Brain pericyte (primary cell): ENCODE measurements at regions not wholly inside any gene's neighbourhood (a gene's known extent, or its start where the extent isn't known, plus 50 kb on each side); places are given as distances from the start of the nearest gene placed in this dataset.
A peak's percentile ranks its signal among the peaks of the same experiment; 100 is the strongest.
"Not testable (repeated sequence)": the region's sequence is repeated elsewhere in the genome, so short reads cannot be mapped to it uniquely, and the experiment has no call there.

Source experiments
- DNase-seq: peaks from one replicate; pipeline ENCODE4 v3.0.0-alpha.2; 2012; ENCODE audit warnings: low read depth, low spot score

DNA sequence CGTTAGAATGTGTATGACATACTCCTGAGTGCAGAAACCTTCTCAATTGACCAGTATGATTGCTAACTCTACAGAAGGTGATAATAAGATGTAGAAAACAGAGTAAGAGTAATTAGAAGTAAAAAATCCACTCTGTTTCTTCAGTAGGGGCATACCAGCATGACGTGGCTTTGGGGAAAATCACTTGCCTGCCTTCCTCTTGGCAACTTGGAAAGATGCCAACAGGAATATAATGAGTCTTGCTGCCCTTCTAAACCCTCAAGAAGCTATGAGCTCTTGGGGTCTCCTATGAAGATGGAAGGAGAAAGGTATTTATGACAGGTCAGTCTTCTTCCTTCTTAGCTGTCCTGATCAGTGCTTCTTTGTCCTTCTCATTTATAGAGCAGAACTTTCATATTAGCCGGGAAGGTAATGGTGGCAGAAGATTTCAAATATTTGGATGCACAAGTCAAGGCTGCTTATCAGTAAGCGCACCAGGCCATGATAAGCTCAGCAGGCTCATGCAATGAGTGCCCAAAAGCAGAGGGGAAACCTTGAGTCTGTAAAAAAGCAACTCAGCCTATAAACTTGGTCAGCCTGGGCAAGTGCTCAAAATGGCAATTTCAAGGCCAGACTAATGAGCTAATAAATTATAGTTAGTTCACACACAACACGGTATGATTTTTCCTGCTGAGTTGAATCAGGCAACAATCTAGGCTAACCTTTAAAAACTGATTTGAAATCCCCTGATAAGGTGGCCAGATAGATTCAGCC is 69.7 kb upstream of the PPARGC1A start:
- no peak for DNase-seq

DNA sequence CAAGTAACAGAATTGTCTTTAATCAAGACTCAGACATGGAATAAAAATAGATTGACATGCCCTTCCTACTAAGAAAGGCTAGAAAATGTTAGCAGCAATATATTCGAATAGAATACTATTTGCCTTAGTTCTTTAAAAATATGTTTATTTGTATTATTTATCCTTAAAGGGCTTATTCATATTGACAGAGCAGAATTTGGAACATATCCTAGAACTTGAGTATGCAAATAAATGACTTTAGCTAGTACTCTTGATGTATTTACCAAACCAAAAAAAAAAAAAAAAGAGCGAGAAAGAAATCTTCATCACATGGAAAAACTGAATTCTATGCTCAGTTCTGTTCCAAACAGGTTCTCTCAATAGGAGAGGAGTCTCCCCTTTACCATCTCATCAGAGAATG is 68.9 kb upstream of the PPARGC1A start:
- DNase-seq, result no peak

DNA sequence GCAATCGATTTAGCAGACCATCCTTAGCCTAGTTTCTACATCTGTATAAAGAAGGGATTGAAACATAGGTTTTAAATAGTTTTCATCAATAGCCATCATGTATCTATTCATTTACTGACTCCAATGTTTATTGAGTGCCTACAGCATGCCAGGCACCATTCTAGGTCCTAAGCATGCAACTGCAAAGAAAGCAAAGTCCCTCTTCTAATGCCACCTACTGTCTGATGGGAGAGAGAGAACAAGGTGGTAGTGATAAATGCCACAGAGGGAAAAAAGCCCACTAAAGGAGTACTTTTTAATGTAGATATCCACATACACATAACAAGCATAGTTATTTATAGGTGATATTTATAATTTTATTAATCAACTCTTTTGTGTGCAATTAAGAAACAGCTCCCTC is 67.6 kb upstream of the PPARGC1A start:
- DNase-seq, result no peak

DNA sequence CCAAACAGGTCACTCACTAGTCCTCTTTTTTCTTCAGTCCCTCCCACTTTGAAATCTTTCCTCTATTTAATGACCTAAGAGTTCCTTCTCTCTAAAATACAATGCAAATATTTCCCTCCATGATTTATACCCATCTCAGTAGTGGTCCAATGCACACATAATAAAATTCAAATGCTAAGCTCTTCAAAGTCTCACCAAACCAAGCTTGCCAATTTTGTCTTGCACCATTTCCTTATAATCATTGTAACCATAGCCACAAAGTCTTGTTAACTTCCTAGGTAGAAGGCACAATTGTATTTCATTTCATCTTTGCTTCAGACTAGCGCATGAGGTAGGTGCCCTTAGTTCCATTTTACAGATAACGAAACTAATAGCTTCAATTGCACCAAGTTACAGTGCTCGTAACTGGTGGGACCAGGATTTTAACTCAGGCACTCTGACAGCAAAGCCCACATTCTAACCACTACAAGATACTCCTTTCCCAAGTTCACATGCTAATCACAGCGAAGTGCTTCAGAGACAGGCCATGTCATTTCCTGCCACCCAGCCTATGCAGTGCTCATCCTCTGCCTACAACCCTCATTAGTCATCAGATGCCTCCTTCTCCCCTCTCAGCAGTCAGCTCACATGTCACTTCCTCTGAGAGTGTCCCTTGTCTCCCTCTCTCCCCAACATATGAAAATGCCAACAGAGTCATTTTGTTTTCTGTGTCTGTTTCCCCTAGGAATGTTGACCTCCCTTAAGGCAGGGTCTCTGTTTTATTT is 66.9 kb upstream of the PPARGC1A start:
- DNase-seq, result no peak

DNA sequence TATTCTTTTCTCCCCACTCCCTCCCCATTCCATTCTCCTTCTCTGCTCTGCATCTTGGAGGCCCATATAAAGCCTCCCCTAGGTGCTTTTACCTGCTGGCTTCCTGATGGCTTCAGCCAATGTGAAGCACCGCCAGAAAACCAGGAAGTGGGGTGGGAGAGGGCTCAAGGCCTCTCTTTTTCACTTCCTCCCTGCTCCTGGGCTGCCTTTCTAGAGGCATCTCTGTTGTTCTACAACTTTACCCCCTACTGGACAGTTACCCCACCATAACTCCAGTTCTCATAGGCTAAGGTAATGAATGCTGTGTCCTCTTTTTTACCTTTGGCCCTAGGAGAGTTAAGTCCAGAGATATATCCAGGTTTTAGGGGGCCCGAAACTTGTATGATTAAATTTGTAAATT is 62.4 kb upstream of the PPARGC1A start:
- DNase-seq, result no peak

DNA sequence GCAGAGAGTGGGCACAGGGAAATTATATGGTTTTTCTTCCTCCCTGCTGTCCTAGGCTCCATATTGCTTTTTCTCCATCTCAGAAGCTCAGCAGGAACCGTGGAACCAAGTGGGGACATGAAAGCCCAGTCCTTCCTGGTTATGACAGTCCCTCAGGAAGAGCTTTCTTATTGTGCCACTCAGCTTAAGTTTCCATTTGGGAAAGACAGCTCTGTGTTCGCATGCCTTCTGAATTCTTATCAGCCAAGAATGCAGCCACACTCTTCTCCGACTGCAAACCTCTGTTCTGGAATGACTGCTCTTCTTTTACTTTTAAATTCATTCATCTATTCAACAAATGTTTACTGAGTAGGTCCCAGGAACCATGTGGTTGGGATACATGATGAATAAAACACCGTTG is 58.0 kb upstream of the PPARGC1A start:
- DNase-seq, result no peak

DNA sequence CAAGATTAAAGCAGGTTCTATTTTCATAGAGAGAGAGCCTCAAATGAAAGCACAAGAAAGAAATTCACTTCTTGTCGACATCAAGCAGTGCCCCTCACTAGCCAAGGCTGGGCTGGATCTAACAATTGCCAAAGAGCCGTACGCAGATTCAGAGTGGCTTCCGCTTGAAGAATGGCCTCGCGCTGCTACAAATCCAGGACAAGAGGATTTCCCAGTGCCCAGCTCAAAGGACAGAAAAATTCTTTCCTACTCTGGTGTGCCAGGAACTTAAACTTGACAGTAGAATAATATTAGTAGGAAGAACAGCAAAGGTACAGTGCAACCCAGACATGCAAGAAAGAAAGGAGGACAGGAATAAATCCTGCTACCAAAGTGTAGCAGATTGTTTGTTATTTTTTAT is 56.5 kb upstream of the PPARGC1A start:
- DNase-seq, result no peak

DNA sequence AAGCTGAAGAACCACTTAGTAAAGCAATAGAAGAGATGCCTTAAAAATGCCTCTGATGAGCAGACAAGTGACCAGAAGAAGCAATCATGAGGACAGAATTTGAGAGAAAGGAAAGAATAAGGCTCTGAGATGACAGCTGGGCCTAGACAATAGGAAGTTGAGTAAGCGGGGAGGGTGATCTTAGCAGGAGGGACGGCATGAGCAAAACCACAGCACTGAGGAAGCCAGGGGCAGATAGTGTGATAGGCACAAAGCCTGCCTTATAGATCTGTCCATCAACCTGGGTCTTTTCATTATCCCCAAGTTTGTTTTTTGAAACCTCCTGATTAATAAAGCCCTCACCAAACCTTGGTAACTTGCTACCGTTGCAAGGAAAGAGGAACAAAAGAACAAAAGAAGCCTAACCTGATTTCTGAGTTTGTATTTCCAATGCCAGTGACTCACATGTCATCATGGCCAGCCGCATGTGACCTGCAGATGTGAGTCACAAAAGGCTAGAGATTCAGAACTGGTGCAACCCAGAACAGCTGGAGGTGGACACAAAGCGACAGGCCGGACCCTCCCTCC is 55.7 kb upstream of the PPARGC1A start:
- peak; percentile 13 for DNase-seq

DNA sequence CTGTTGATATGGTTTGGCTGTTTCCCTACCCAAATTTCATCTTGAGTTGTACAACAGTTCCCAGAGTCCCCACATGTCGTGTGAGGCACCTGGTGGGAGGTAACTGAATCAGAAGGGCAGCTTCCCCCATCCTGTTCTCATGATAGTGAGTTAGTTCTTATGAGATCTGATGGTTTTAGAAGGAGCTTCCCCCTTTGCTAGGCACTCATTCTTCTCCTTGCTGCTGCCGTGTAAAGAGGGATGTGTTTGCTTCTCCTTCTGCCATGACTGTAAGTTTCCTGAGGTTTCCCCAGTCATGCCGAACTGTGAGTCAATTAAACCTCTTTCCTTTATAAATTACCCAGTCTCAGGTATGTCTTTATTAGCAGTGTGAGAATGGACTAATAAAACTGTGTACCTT is 54.7 kb upstream of the PPARGC1A start:
- not testable (repeated sequence) for DNase-seq

DNA sequence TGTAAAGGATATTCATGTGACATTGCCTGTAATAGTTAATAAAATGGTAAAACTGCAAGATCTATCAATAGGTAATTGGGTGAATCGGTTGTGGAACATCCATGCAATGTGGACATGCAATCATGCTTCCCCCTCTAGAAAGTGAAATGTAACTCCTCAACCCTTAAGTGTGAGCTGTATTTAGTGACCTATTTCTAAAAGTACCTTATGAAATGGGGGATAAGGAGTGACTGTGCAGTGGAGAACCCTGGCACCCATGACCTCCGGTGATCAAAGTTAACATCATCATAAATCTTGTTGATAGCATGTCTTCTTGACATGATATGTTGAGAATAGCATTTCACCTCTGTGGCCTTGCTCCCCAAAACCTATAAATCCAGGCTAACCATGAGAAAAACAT is 53.6 kb upstream of the PPARGC1A start:
- no peak for DNase-seq

DNA sequence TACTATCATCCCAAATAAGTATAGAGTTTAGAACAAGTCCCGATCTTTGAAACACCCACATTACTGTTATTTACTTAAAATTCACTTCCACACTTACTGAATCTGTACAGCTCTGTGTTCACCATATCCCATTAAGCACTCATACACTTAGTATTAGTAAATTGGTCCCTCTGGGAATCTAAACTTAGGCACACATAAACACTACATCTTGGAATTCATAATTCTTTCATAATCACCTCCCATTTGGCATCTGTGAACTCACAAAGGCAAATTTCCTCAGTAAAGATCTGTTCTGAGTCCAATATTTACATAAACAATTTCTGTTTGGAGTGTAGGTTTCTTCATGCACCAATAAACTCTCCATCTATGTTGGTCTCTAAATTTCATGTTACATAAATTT is 52.6 kb upstream of the PPARGC1A start:
- DNase-seq, result no peak
